Neutrophil (primary cell): ENCODE measurements at regions not wholly inside any gene's neighbourhood (a gene's known extent, or its start where the extent isn't known, plus 50 kb on each side); places are given as distances from the start of the nearest gene placed in this dataset.

ENCODE experiments used
- H3K27ac ChIP-seq: fragments of 200-600 bp; sonication (generic); 2 replicates; pipeline ENCODE4 v1.5.1; 2016; ENCODE audit warnings: mild to moderate bottlenecking, moderate library complexity
- H3K27me3 ChIP-seq: fragments of 200-600 bp; sonication (generic); 2 replicates; pipeline ENCODE4 v1.6.0; 2016; ENCODE audit warnings: mild to moderate bottlenecking
- H3K36me3 ChIP-seq: fragments of 200-600 bp; sonication (generic); 2 replicates; pipeline ENCODE4 v1.5.1; 2017
- H3K4me1 ChIP-seq, 2 experiments: fragments of 200-600 bp in 1 of 2; sonication (generic) in 1 of 2; 1 replicate in 1 of 2; 2 replicates in 1 of 2; pipeline versions ENCODE4 v1.5.1 to v1.6.1; 2013 to 2016; ENCODE audit warnings: low read depth in 1 of 2, low read length in 1 of 2, mild to moderate bottlenecking in 1 of 2, moderate library complexity in 1 of 2; ENCODE audit not compliant: control insufficient read depth in 1 of 2, insufficient read depth in 1 of 2
- H3K4me3 ChIP-seq, 2 experiments: fragments of 200-600 bp in 1 of 2; sonication (generic) in 1 of 2; 1 replicate in 1 of 2; 2 replicates in 1 of 2; pipeline ENCODE4 v1.5.1; 2013 to 2016; ENCODE audit warnings: low read depth in 1 of 2, low read length in 1 of 2, mild to moderate bottlenecking in 1 of 2, moderate library complexity in 1 of 2
- H3K9me3 ChIP-seq: fragments of 200-600 bp; sonication (generic); 2 replicates; pipeline ENCODE4 v1.5.1; 2016
- CTCF ChIP-seq: fragments of 200-600 bp; sonication (generic); IDR thresholded peaks from 2 replicates; pipeline ENCODE4 v1.5.1; 2016; ENCODE audit warnings: antibody characterized with exemption

- TF ChIP-seq CTCF: no peak
- Histone ChIP-seq H3K27me3 (peaks cover 13% of the 10 kb centered on the region), H3K4me1 (no peaks in the 10 kb centered on the region), H3K9me3 (no peaks in the 10 kb centered on the region), H3K27ac (no peak overlapping the region), H3K4me3 (no peak overlapping the region), H3K36me3 (no peaks in the 10 kb centered on the region)
Measured at GRCh38 chr7:26515314-26515842, 223.7 kb downstream of the SNX10 start.

GRCh38 chr7:26520483-26520882, 228.8 kb downstream of the SNX10 start:
- Histone ChIP-seq H3K4me3 (no peak overlapping the region), H3K9me3 (no peaks in the 10 kb centered on the region), H3K27ac (no peak overlapping the region), H3K36me3 (no peaks in the 10 kb centered on the region), H3K4me1 (no peaks in the 10 kb centered on the region), H3K27me3 (peaks cover 8% of the 10 kb centered on the region)
- TF ChIP-seq CTCF: no peak

GRCh38 chr7:26522633-26523032, 231.0 kb downstream of the SNX10 start:
- no peaks in the 10 kb centered on the region for H3K4me1 ChIP-seq

GRCh38 chr7:26525398-26526264, 234.0 kb downstream of the SNX10 start:
- Histone ChIP-seq H3K4me1 (no peaks in the 10 kb centered on the region), H3K4me3 (no peak overlapping the region), H3K27ac (no peak overlapping the region), H3K27me3 (peaks cover 6% of the 10 kb centered on the region), H3K36me3 (no peaks in the 10 kb centered on the region), H3K9me3 (no peaks in the 10 kb centered on the region)
- TF ChIP-seq CTCF: no peak

More at GRCh38 chr7:26522633-26523032, 231.0 kb downstream of the SNX10 start:
- Histone ChIP-seq H3K27me3 (peaks cover 6% of the 10 kb centered on the region), H3K4me3 (no peak overlapping the region), H3K27ac (no peak overlapping the region), H3K9me3 (no peaks in the 10 kb centered on the region), H3K36me3 (no peaks in the 10 kb centered on the region)
- TF ChIP-seq CTCF: no peak

- Histone ChIP-seq H3K4me1 (no peaks in the 10 kb centered on the region), H3K36me3 (no peaks in the 10 kb centered on the region), H3K9me3 (no peaks in the 10 kb centered on the region), H3K4me3 (no peak overlapping the region), H3K27me3 (peaks cover 6% of the 10 kb centered on the region), H3K27ac (no peak overlapping the region)
- no peak for TF ChIP-seq CTCF
Measured at GRCh38 chr7:26526265-26526587, 234.6 kb downstream of the SNX10 start.
